GM23338 (cell line): ENCODE measurements at regions not wholly inside any gene's neighbourhood (a gene's known extent, or its start where the extent isn't known, plus 50 kb on each side); places are given as distances from the start of the nearest gene placed in this dataset.
"Not testable (repeated sequence)": the region's sequence is repeated elsewhere in the genome, so short reads cannot be mapped to it uniquely, and the experiment has no call there.

Experiments used
- ATAC-seq: fragments of 200-7000 bp; cut with Tn5 transposase; 3 replicates; pipeline ENCODE4 v1.9.1; 2020
- DNase-seq: peaks from one replicate; pipeline ENCODE4 v3.0.0-alpha.2; 2015; ENCODE audit warnings: low spot score
- H2AFZ ChIP-seq: fragments of 200-600 bp; sonication (generic); 2 replicates; pipeline ENCODE4 v1.8.0; 2016; ENCODE audit warnings: antibody characterized with exemption, mild to moderate bottlenecking, moderate library complexity
- H3F3A ChIP-seq: fragments of 200-600 bp; sonication (generic); replicated peaks from 2 replicates; pipeline ENCODE4 v1.8.0; 2017; ENCODE audit warnings: antibody characterized with exemption, mixed run types, low read depth
- H3K27ac ChIP-seq: fragments of 200-600 bp; sonication (generic); 2 replicates; pipeline ENCODE4 v1.6.1; 2016; ENCODE audit warnings: low read depth
- H3K27me3 ChIP-seq: fragments of 200-600 bp; sonication (generic); 2 replicates; pipeline ENCODE4 v1.8.0; 2016; ENCODE audit warnings: mild to moderate bottlenecking, mixed run types, moderate library complexity; ENCODE audit not compliant: insufficient read depth
- H3K36me3 ChIP-seq: fragments of 200-600 bp; sonication (generic); 2 replicates; pipeline ENCODE4 v1.8.0; 2016; ENCODE audit warnings: mild to moderate bottlenecking; ENCODE audit not compliant: insufficient read depth
- H3K4me1 ChIP-seq: fragments of 200-600 bp; sonication (generic); 2 replicates; pipeline ENCODE4 v1.8.0; 2016; ENCODE audit warnings: mild to moderate bottlenecking, moderate library complexity; ENCODE audit not compliant: insufficient read depth
- H3K4me2 ChIP-seq: fragments of 200-600 bp; sonication (generic); 2 replicates; pipeline ENCODE4 v1.7.1; 2017; ENCODE audit warnings: mixed run types
- H3K4me3 ChIP-seq: fragments of 200-600 bp; sonication (generic); 2 replicates; pipeline ENCODE4 v1.6.1; 2016; ENCODE audit warnings: mixed run types
- H3K79me2 ChIP-seq: fragments of 200-600 bp; sonication (generic); replicated peaks from 2 replicates; pipeline ENCODE4 v1.8.0; 2017; ENCODE audit warnings: mild to moderate bottlenecking; ENCODE audit not compliant: insufficient read depth
- H3K9me2 ChIP-seq: fragments of 200-600 bp; sonication (generic); 2 replicates; pipeline ENCODE4 v1.8.0; 2017; ENCODE audit not compliant: insufficient read depth
- H4K20me1 ChIP-seq: fragments of 200-600 bp; sonication (generic); replicated peaks from 2 replicates; pipeline ENCODE4 v1.8.0; 2017; ENCODE audit warnings: mild to moderate bottlenecking; ENCODE audit not compliant: insufficient read depth
- H3K27ac Mint-ChIP-seq: 2 replicates; pipeline ENCODE4 v1.8.0; 2020; ENCODE audit warnings: inconsistent platforms, mild to moderate bottlenecking, moderate library complexity, mixed read lengths
- H3K27me3 Mint-ChIP-seq: 3 replicates; pipeline ENCODE4 v1.8.0; 2022; ENCODE audit warnings: low read depth, mild to moderate bottlenecking, moderate library complexity, mixed read lengths, inconsistent platforms; ENCODE audit not compliant: insufficient read depth, poor library complexity
- H3K36me3 Mint-ChIP-seq: 3 replicates; pipeline ENCODE4 v1.8.0; 2021; ENCODE audit warnings: low read depth, mild to moderate bottlenecking, inconsistent platforms, moderate library complexity, mixed read lengths
- H3K4me1 Mint-ChIP-seq: 3 replicates; pipeline ENCODE4 v1.8.0; 2020; ENCODE audit warnings: mild to moderate bottlenecking, inconsistent platforms, mixed read lengths
- H3K4me3 Mint-ChIP-seq: 3 replicates; pipeline ENCODE4 v1.8.0; 2021; ENCODE audit warnings: moderate library complexity, mild to moderate bottlenecking, inconsistent platforms, mixed read lengths
- H3K9me3 Mint-ChIP-seq: 3 replicates; pipeline ENCODE4 v1.8.0; 2020; ENCODE audit warnings: moderate library complexity, mild to moderate bottlenecking, inconsistent platforms, mixed read lengths
- EZH2phosphoT487 ChIP-seq: fragments of 200-600 bp; sonication (generic); IDR thresholded peaks from one replicate; pipeline ENCODE4 v1.8.1; 2018; ENCODE audit warnings: antibody characterized with exemption; ENCODE audit not compliant: unreplicated experiment
- JUNB ChIP-seq: IDR thresholded peaks from one replicate; pipeline ENCODE4 v1.6.1; 2016; ENCODE audit warnings: antibody characterized with exemption; ENCODE audit not compliant: unreplicated experiment
- ZNF462 ChIP-seq: fragments of 250-450 bp; sonication (Bioruptor Pico); IDR thresholded peaks from 2 replicates; pipeline ENCODE4 v1.5.0; 2020; ENCODE audit warnings: mild to moderate bottlenecking, moderate library complexity

DNA sequence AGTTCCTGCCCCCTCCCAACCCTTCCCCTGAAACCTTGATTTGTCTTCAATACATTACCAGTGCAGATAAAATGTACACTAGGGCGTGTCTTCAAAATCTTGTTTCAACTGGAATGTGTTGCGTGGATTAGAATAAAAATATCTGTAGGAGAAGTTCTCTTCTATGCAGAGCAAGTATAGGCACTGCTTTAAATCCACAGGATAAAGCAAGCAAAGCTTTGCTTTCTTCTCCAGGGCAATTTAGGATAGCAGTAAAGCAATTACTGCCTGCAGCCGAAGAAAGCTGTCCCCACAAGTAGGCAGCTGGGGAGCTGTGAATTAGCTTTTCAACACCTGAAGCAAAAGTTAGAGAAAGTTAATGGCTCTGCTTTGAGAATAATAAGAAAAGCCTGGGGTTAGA lies 329.7 kb upstream of the KCNMB2 start (continued):
- TF ChIP-seq ZNF462 (CRISPR knock-in tag) = no peak
- no peak for TF ChIP-seq EZH2phosphoT487
- TF ChIP-seq JUNB = no peak

- peak overlapping the region; percentile 32; the same call in 1 of the 2 replicates for H3K4me2 ChIP-seq
- H3K27me3 Mint-ChIP-seq, H3K4me3 Mint-ChIP-seq, H4K20me1 ChIP-seq, H3K36me3 ChIP-seq, H3F3A ChIP-seq, H3K36me3 Mint-ChIP-seq, H3K79me2 ChIP-seq, DNase-seq, H3K4me3 ChIP-seq, H3K27ac Mint-ChIP-seq, H3K27me3 ChIP-seq, H3K9me2 ChIP-seq, ATAC-seq, H3K4me1 ChIP-seq, H3K9me3 Mint-ChIP-seq: not testable (repeated sequence)
- peak overlapping the region; percentile 38; the same call in 1 of the 2 replicates for H2AFZ ChIP-seq
- H3K4me1 Mint-ChIP-seq = peaks cover 14% of the 10 kb centered on the region
- H3K27ac ChIP-seq = 0 out of 2 replicates have a peak overlapping the region, but pooled peaks have one; percentile 14
These were observed 329.1 kb upstream of the KCNMB2 start for GRCh38 chr3:178207161-178207560.

DNA sequence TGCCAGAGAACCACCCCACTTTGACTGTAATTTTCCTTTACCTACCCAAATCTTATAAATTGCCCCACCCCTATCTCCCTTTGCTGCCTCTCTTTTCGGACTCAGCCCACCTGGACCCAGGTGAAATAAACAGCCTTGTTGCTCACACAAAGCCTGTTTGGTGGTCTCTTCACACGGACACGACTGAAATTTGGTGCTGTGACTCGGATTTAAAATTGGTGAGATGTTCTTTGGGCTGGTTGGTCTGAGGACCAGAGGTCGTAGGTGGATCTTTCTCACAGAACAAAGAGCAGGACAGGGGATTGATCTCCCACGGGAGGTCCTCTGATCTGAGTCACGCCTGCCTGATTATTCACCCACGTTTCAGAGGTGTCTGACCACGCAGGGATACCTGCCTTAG lies 328.6 kb upstream of the KCNMB2 start:
- not testable (repeated sequence) for H3K27me3 Mint-ChIP-seq, H3K4me3 Mint-ChIP-seq

GRCh38 chr3:178209116-178209515 lies 327.1 kb upstream of the KCNMB2 start:
- H3K27ac ChIP-seq, H3K27ac Mint-ChIP-seq, H3K9me3 Mint-ChIP-seq, H3K27me3 Mint-ChIP-seq, H3F3A ChIP-seq, H3K9me2 ChIP-seq, H4K20me1 ChIP-seq, H3K79me2 ChIP-seq, ATAC-seq, H3K4me3 Mint-ChIP-seq, H3K36me3 Mint-ChIP-seq, H2AFZ ChIP-seq, H3K4me1 ChIP-seq, H3K36me3 ChIP-seq, H3K4me3 ChIP-seq, H3K27me3 ChIP-seq: not testable (repeated sequence)
- DNase-seq = peak; percentile 10
- H3K4me1 Mint-ChIP-seq = peaks cover 14% of the 10 kb centered on the region
- 0 out of 2 replicates have a peak overlapping the region, but pooled peaks have one; percentile 48 for H3K4me2 ChIP-seq

More for the DNA sequence above, 328.6 kb upstream of the KCNMB2 start:
- H3K36me3 ChIP-seq, H3K9me3 Mint-ChIP-seq, DNase-seq, H3K4me2 ChIP-seq, H3K27ac Mint-ChIP-seq, H3K9me2 ChIP-seq, H3F3A ChIP-seq, H3K79me2 ChIP-seq, H3K4me1 ChIP-seq, H3K36me3 Mint-ChIP-seq, H2AFZ ChIP-seq, ATAC-seq, H4K20me1 ChIP-seq, H3K27ac ChIP-seq, H3K27me3 ChIP-seq, H3K4me3 ChIP-seq: not testable (repeated sequence)
- peaks cover 14% of the 10 kb centered on the region for H3K4me1 Mint-ChIP-seq

- not testable (repeated sequence) for H3K79me2 ChIP-seq, H3K4me3 ChIP-seq, H3K27me3 ChIP-seq, H3K4me2 ChIP-seq, H3K27me3 Mint-ChIP-seq, H3K27ac Mint-ChIP-seq, H3K4me3 Mint-ChIP-seq, H2AFZ ChIP-seq, H3F3A ChIP-seq, H3K27ac ChIP-seq, ATAC-seq, H3K9me3 Mint-ChIP-seq, DNase-seq, H3K9me2 ChIP-seq, H3K36me3 ChIP-seq, H3K4me1 ChIP-seq, H4K20me1 ChIP-seq, H3K36me3 Mint-ChIP-seq
- H3K4me1 Mint-ChIP-seq = peaks cover 18% of the 10 kb centered on the region
These were observed 326.6 kb upstream of the KCNMB2 start for GRCh38 chr3:178209618-178210017.
